Cardiac muscle cell (in vitro differentiated cells and primary cell): ENCODE measurements at regions not wholly inside any gene's neighbourhood (a gene's known extent, or its start where the extent isn't known, plus 50 kb on each side); places are given as distances from the start of the nearest gene placed in this dataset.

ENCODE experiments used
- DNase-seq, 2 donors: peaks; one replicate each; pipeline versions ENCODE4 v3.0.0 to v3.0.0-alpha.2; 2010 to 2017; ENCODE audit warnings: low read depth in 1 of 2, low spot score in 1 of 2
- H3K27ac ChIP-seq: fragments of 200-600 bp; sonication (generic); 2 replicates; pipeline ENCODE4 v1.5.1; 2016
- H3K27me3 ChIP-seq: fragments of 200-600 bp; sonication (generic); 2 replicates; pipeline ENCODE4 v1.6.0; 2016; ENCODE audit warnings: control low read depth
- H3K36me3 ChIP-seq: fragments of 200-600 bp; sonication (generic); 2 replicates; pipeline ENCODE4 v1.5.1; 2016; ENCODE audit warnings: control low read depth
- H3K4me1 ChIP-seq: fragments of 200-600 bp; sonication (generic); 2 replicates; pipeline ENCODE4 v1.8.1; 2017; ENCODE audit warnings: low read depth, mild to moderate bottlenecking, mixed run types
- H3K4me3 ChIP-seq: fragments of 200-600 bp; sonication (generic); 2 replicates; pipeline ENCODE4 v1.5.1; 2016; ENCODE audit warnings: mild to moderate bottlenecking
- H3K9me3 ChIP-seq: fragments of 200-600 bp; sonication (generic); 2 replicates; pipeline ENCODE4 v1.5.1; 2017; ENCODE audit warnings: low read depth, mild to moderate bottlenecking, control low read depth
- CTCF ChIP-seq: IDR thresholded peaks from 2 replicates; pipeline ENCODE4 v1.5.1; 2012; ENCODE audit warnings: low read depth, mild to moderate bottlenecking, low read length

- DNase-seq, result no peak
- Histone ChIP-seq H3K27ac (no peak overlapping the region), H3K4me1 (no peaks in the 10 kb centered on the region), H3K36me3 (no peaks in the 10 kb centered on the region), H3K9me3 (no peaks in the 10 kb centered on the region), H3K27me3 (no peaks in the 10 kb centered on the region), H3K4me3 (no peak overlapping the region)
- TF ChIP-seq CTCF, result no peak
Observed at GRCh38 chr4:44985938-44986337, 259.6 kb upstream of the GNPDA2 start.

- H3K9me3 ChIP-seq, result no peaks in the 10 kb centered on the region
- DNase-seq, result no peak
- H3K36me3 ChIP-seq, result no peaks in the 10 kb centered on the region
- TF ChIP-seq CTCF, result no peak
- H3K4me3 ChIP-seq, result no peak overlapping the region
- no peaks in the 10 kb centered on the region for H3K27me3 ChIP-seq
- no peaks in the 10 kb centered on the region for H3K4me1 ChIP-seq
- no peak overlapping the region for H3K27ac ChIP-seq
Observed at GRCh38 chr4:44985152-44985551, 258.8 kb upstream of the GNPDA2 start.

- no peak for TF ChIP-seq CTCF
- DNase-seq, result no peak
- Histone ChIP-seq H3K27ac (no peak overlapping the region), H3K9me3 (no peaks in the 10 kb centered on the region), H3K4me1 (no peaks in the 10 kb centered on the region), H3K36me3 (no peaks in the 10 kb centered on the region), H3K4me3 (no peak overlapping the region), H3K27me3 (no peaks in the 10 kb centered on the region)
Observed at GRCh38 chr4:44984083-44984482, 257.7 kb upstream of the GNPDA2 start.

GRCh38 chr4:44983083-44983482 lies 256.7 kb upstream of the GNPDA2 start:
- H3K27ac ChIP-seq, result no peak overlapping the region
- no peak for DNase-seq
- H3K27me3 ChIP-seq, result no peaks in the 10 kb centered on the region
- H3K4me1 ChIP-seq, result no peaks in the 10 kb centered on the region
- no peaks in the 10 kb centered on the region for H3K36me3 ChIP-seq
- no peak overlapping the region for H3K4me3 ChIP-seq
- no peak for TF ChIP-seq CTCF
- no peaks in the 10 kb centered on the region for H3K9me3 ChIP-seq

GRCh38 chr4:44978020-44978419 lies 251.7 kb upstream of the GNPDA2 start:
- no peak for TF ChIP-seq CTCF
- Histone ChIP-seq H3K4me3 (no peak overlapping the region), H3K27ac (no peak overlapping the region), H3K36me3 (no peaks in the 10 kb centered on the region), H3K4me1 (no peaks in the 10 kb centered on the region), H3K9me3 (no peaks in the 10 kb centered on the region), H3K27me3 (no peaks in the 10 kb centered on the region)
- no peak for DNase-seq
